ENCODE measurements at regions not wholly inside any gene's neighbourhood (a gene's known extent, or its start where the extent isn't known, plus 50 kb on each side); places are given as distances from the start of the nearest gene placed in this dataset.

DNA sequence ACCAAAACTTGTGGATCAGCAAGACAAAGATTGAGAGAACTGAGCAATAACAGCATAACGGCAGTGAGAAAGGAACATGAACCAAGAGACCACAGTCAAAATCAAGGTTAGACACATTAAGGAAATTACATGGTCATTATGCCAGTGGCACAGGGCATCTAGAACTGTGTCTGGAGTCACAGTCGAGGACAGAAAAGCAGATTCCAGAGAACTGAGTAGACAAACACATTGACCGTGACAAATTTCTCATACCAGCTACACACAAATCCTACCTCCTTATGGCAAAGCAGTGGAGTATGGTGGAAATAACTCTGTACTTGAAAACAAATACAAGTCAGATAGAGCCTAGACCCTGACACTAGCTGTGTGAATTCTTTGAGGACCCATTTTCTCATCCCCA, 367.3 kb downstream of the DUSP6 start:
- Histone ChIP-seq H3K4me3 (ENCODE audit: low read length) (no peak overlapping the region), H3K4me1 (ENCODE audit: control insufficient read depth, insufficient read depth, low read length) (no peaks in the 10 kb centered on the region)

DNA sequence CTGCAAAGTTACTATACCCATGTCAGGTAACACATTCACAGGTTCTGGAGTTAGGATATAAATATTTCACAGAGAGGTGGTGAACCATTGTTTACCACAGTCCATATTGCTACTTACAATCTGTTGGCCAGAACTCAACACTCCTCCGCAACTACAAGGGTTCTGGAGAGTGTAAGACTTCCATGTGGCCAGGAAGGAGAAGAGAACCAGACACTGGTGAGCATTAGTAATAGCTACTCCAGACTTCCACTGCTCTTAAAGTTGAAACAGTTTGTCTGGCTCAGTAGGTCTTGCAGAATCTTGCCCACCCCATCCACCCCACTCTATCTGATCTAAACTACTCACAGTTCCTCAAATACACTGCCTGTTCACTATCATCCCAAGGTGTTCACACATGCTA, 369.6 kb downstream of the DUSP6 start:
- H3K36me3 ChIP-seq (ENCODE audit: control insufficient read depth, insufficient read depth, low read length, severe bottlenecking), result no peaks in the 10 kb centered on the region
- no peak for DNase-seq (ENCODE audit: low read depth)
- no peaks in the 10 kb centered on the region for H3K9me3 ChIP-seq (ENCODE audit: control insufficient read depth, low read length)

More for the DNA sequence above, 367.3 kb downstream of the DUSP6 start:
- DNase-seq (ENCODE audit: low read depth), result no peak
- H3K9me3 ChIP-seq (ENCODE audit: control insufficient read depth, low read length), result no peaks in the 10 kb centered on the region
- no peak overlapping the region for H3K9ac ChIP-seq (ENCODE audit: low read length)
- H3K36me3 ChIP-seq (ENCODE audit: control insufficient read depth, insufficient read depth, low read length, severe bottlenecking), result no peaks in the 10 kb centered on the region
- no peaks in the 10 kb centered on the region for H3K27me3 ChIP-seq (replicated peaks; ENCODE audit: control insufficient read depth, insufficient read depth, low read length)

GRCh38 chr12:88977115-88977514, 375.2 kb downstream of the DUSP6 start:
- Histone ChIP-seq H3K4me1 (ENCODE audit: control insufficient read depth, insufficient read depth, low read length) (no peaks in the 10 kb centered on the region), H3K9ac (ENCODE audit: low read length) (no peak overlapping the region), H3K9me3 (ENCODE audit: control insufficient read depth, low read length) (no peaks in the 10 kb centered on the region), H3K27me3 (replicated peaks; ENCODE audit: control insufficient read depth, insufficient read depth, low read length) (no peaks in the 10 kb centered on the region), H3K4me3 (ENCODE audit: low read length) (no peak overlapping the region), H3K36me3 (ENCODE audit: control insufficient read depth, insufficient read depth, low read length, severe bottlenecking) (no peaks in the 10 kb centered on the region)
- no peak for DNase-seq (ENCODE audit: low read depth)

More for the DNA sequence above, 369.6 kb downstream of the DUSP6 start:
- H3K4me1 ChIP-seq (ENCODE audit: control insufficient read depth, insufficient read depth, low read length), result no peaks in the 10 kb centered on the region
- H3K27me3 ChIP-seq (replicated peaks; ENCODE audit: control insufficient read depth, insufficient read depth, low read length), result no peaks in the 10 kb centered on the region
- H3K4me3 ChIP-seq (ENCODE audit: low read length), result no peak overlapping the region
- no peak overlapping the region for H3K9ac ChIP-seq (ENCODE audit: low read length)

- no peak for DNase-seq (ENCODE audit: low read depth)
- H3K9me3 ChIP-seq (ENCODE audit: control insufficient read depth, low read length), result no peaks in the 10 kb centered on the region
- H3K4me3 ChIP-seq (ENCODE audit: low read length), result no peak overlapping the region
- H3K36me3 ChIP-seq (ENCODE audit: control insufficient read depth, insufficient read depth, low read length, severe bottlenecking), result no peaks in the 10 kb centered on the region
- H3K9ac ChIP-seq (ENCODE audit: low read length), result no peak overlapping the region
- H3K4me1 ChIP-seq (ENCODE audit: control insufficient read depth, insufficient read depth, low read length), result no peaks in the 10 kb centered on the region
- no peaks in the 10 kb centered on the region for H3K27me3 ChIP-seq (replicated peaks; ENCODE audit: control insufficient read depth, insufficient read depth, low read length)
Observed at GRCh38 chr12:88973998-88974397, 378.3 kb downstream of the DUSP6 start.

DNA sequence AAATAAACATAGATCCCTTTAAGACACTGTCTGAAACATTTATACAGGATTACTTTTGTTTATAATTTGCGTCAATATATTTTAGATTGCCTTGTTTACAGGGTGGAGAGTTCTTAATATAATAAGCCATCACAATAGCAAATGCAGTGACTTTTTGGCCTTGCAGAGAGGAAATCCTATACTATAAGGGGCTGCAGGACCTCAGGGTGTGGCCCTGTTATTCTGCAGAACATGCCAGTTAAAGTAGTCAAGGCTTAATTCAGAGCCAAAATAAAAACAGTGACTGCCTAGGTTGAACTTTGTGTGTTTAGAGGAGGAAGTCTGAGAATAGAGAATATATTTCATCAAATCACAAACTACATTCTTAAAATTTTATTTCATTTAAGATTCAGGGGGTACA, 381.6 kb downstream of the DUSP6 start:
- no peak overlapping the region for H3K4me3 ChIP-seq (ENCODE audit: low read length)
- H3K9ac ChIP-seq (ENCODE audit: low read length), result no peak overlapping the region
- H3K27me3 ChIP-seq (replicated peaks; ENCODE audit: control insufficient read depth, insufficient read depth, low read length), result no peaks in the 10 kb centered on the region
- H3K4me1 ChIP-seq (ENCODE audit: control insufficient read depth, insufficient read depth, low read length), result no peaks in the 10 kb centered on the region
- H3K36me3 ChIP-seq (ENCODE audit: control insufficient read depth, insufficient read depth, low read length, severe bottlenecking), result no peaks in the 10 kb centered on the region
- DNase-seq (ENCODE audit: low read depth), result peak; percentile 9
- no peaks in the 10 kb centered on the region for H3K9me3 ChIP-seq (ENCODE audit: control insufficient read depth, low read length)

- H3K36me3 ChIP-seq (ENCODE audit: control insufficient read depth, insufficient read depth, low read length, severe bottlenecking), result no peaks in the 10 kb centered on the region
- DNase-seq (ENCODE audit: low read depth), result no peak
- no peaks in the 10 kb centered on the region for H3K4me1 ChIP-seq (ENCODE audit: control insufficient read depth, insufficient read depth, low read length)
- no peak overlapping the region for H3K9ac ChIP-seq (ENCODE audit: low read length)
- no peak overlapping the region for H3K4me3 ChIP-seq (ENCODE audit: low read length)
- H3K27me3 ChIP-seq (replicated peaks; ENCODE audit: control insufficient read depth, insufficient read depth, low read length), result no peaks in the 10 kb centered on the region
- H3K9me3 ChIP-seq (ENCODE audit: control insufficient read depth, low read length), result no peaks in the 10 kb centered on the region
Observed at GRCh38 chr12:88969127-88969526, 383.2 kb downstream of the DUSP6 start.

GRCh38 chr12:88960213-88960878, 380.1 kb upstream of the KITLG start:
- DNase-seq (ENCODE audit: low read depth), result peak; percentile 39
- H3K4me1 ChIP-seq (ENCODE audit: control insufficient read depth, insufficient read depth, low read length), result peaks cover 8% of the 10 kb centered on the region
- no peak overlapping the region for H3K4me3 ChIP-seq (ENCODE audit: low read length)
- no peak overlapping the region for H3K9ac ChIP-seq (ENCODE audit: low read length)
- H3K36me3 ChIP-seq (ENCODE audit: control insufficient read depth, insufficient read depth, low read length, severe bottlenecking), result no peaks in the 10 kb centered on the region
- H3K27me3 ChIP-seq (replicated peaks; ENCODE audit: control insufficient read depth, insufficient read depth, low read length), result no peaks in the 10 kb centered on the region
- no peaks in the 10 kb centered on the region for H3K9me3 ChIP-seq (ENCODE audit: control insufficient read depth, low read length)

- no peaks in the 10 kb centered on the region for H3K27me3 ChIP-seq (replicated peaks; ENCODE audit: control insufficient read depth, insufficient read depth, low read length)
- peaks cover 8% of the 10 kb centered on the region for H3K4me1 ChIP-seq (ENCODE audit: control insufficient read depth, insufficient read depth, low read length)
- H3K9ac ChIP-seq (ENCODE audit: low read length), result no peak overlapping the region
- no peak overlapping the region for H3K4me3 ChIP-seq (ENCODE audit: low read length)
- H3K9me3 ChIP-seq (ENCODE audit: control insufficient read depth, low read length), result no peaks in the 10 kb centered on the region
- no peak for DNase-seq (ENCODE audit: low read depth)
- H3K36me3 ChIP-seq (ENCODE audit: control insufficient read depth, insufficient read depth, low read length, severe bottlenecking), result no peaks in the 10 kb centered on the region
Observed at GRCh38 chr12:88958946-88959345, 378.7 kb upstream of the KITLG start.

DNA sequence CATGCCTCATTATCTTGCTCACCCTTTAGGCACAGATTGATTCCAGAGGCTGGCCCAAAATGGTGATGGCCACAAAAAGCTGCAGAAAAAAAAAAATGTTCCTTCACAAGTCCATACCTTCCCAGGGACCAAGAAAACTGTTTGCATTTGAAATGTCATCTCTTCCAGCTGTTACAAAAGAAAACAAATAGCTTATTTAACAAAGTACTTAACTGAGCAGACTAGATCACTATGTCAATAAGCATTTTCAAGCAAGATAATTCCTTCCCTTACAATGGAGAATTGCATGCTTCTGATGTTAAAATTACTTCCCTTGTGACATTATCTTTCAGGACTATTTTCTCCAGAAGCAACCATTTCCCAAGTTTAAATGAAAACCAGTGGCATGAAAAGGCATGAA, 377.9 kb upstream of the KITLG start:
- Histone ChIP-seq H3K4me3 (ENCODE audit: low read length) (no peak overlapping the region), H3K27me3 (replicated peaks; ENCODE audit: control insufficient read depth, insufficient read depth, low read length) (no peaks in the 10 kb centered on the region), H3K36me3 (ENCODE audit: control insufficient read depth, insufficient read depth, low read length, severe bottlenecking) (no peaks in the 10 kb centered on the region), H3K9ac (ENCODE audit: low read length) (no peak overlapping the region), H3K4me1 (ENCODE audit: control insufficient read depth, insufficient read depth, low read length) (peaks cover 8% of the 10 kb centered on the region), H3K9me3 (ENCODE audit: control insufficient read depth, low read length) (no peaks in the 10 kb centered on the region)
- no peak for DNase-seq (ENCODE audit: low read depth)

- Histone ChIP-seq H3K4me3 (ENCODE audit: low read length) (no peak overlapping the region), H3K4me1 (ENCODE audit: control insufficient read depth, insufficient read depth, low read length) (peaks cover 8% of the 10 kb centered on the region), H3K36me3 (ENCODE audit: control insufficient read depth, insufficient read depth, low read length, severe bottlenecking) (no peaks in the 10 kb centered on the region), H3K9me3 (ENCODE audit: control insufficient read depth, low read length) (no peaks in the 10 kb centered on the region), H3K27me3 (replicated peaks; ENCODE audit: control insufficient read depth, insufficient read depth, low read length) (no peaks in the 10 kb centered on the region), H3K9ac (ENCODE audit: low read length) (no peak overlapping the region)
- no peak for DNase-seq (ENCODE audit: low read depth)
Observed at GRCh38 chr12:88957358-88957757, 377.1 kb upstream of the KITLG start.

GRCh38 chr12:88955531-88955930, 375.3 kb upstream of the KITLG start:
- Histone ChIP-seq H3K36me3 (ENCODE audit: control insufficient read depth, insufficient read depth, low read length, severe bottlenecking) (no peaks in the 10 kb centered on the region), H3K4me1 (ENCODE audit: control insufficient read depth, insufficient read depth, low read length) (peaks cover 3% of the 10 kb centered on the region), H3K9me3 (ENCODE audit: control insufficient read depth, low read length) (no peaks in the 10 kb centered on the region), H3K4me3 (ENCODE audit: low read length) (no peak overlapping the region), H3K9ac (ENCODE audit: low read length) (no peak overlapping the region), H3K27me3 (replicated peaks; ENCODE audit: control insufficient read depth, insufficient read depth, low read length) (no peaks in the 10 kb centered on the region)
- no peak for DNase-seq (ENCODE audit: low read depth)

DNA sequence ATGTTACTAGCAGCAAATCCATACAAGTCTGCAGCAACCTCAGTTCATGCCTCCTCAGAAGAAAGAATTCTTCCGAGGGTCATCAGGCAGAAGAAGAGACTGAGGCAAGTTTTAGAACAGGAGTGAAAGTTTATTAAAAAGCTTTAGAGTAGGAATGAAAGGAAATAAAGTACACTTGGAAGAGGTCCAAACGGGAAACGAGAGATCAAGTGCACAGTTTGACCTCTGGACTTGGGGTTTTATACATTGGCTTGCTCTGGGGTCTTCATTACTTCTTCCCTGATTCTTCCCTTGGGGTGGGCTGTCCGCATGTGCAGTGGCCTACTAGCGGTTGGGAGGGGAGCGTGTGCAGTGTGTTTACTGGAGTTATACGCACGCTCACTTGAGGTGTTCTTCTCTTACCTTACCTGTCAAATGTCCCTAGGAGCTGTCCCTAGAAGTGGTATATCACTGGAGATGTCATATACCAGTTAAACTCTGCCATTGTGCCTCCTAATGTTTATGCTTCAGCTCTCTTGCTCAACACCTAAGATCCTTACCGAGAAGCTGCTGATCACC, 372.8 kb upstream of the KITLG start:
- Histone ChIP-seq H3K4me3 (ENCODE audit: low read length) (no peak overlapping the region), H3K9ac (ENCODE audit: low read length) (no peak overlapping the region), H3K4me1 (ENCODE audit: control insufficient read depth, insufficient read depth, low read length) (no peaks in the 10 kb centered on the region), H3K9me3 (ENCODE audit: control insufficient read depth, low read length) (no peaks in the 10 kb centered on the region), H3K36me3 (ENCODE audit: control insufficient read depth, insufficient read depth, low read length, severe bottlenecking) (no peaks in the 10 kb centered on the region), H3K27me3 (replicated peaks; ENCODE audit: control insufficient read depth, insufficient read depth, low read length) (no peaks in the 10 kb centered on the region)
- DNase-seq (ENCODE audit: low read depth), result no peak

Measured in adipocyte (in vitro differentiated cells).